IMR-90 (cell line): ENCODE measurements at regions not wholly inside any gene's neighbourhood (a gene's known extent, or its start where the extent isn't known, plus 50 kb on each side); places are given as distances from the start of the nearest gene placed in this dataset.

Experiments used
- ATAC-seq: fragments of 200-7000 bp; cut with Tn5 transposase; 2 replicates; pipeline ENCODE4 v1.9.1; 2020; ENCODE audit warnings: low read depth, mild to moderate bottlenecking, moderate library complexity
- BruUV-seq: library from RNA; stranded (reverse); fragments of 400-500 nt; replicated peaks from 2 replicates; lab custom pipeline; 2021; lab: Mats Ljungman, UMichigan
- CTCF ChIA-PET: fragments of 300-600 bp; formaldehyde crosslinking; extraction: SDS; loops from one replicate; lab custom pipeline; 2021; ENCODE audit warnings: antibody characterized with exemption; lab: Yijun Ruan, JAX
- POLR2A ChIA-PET: fragments of 300-600 bp; sonication (Branson Sonifier 250); formaldehyde crosslinking; loops from one replicate; lab custom pipeline; 2022; ENCODE audit warnings: antibody characterized with exemption; ENCODE audit not compliant: unreplicated experiment; lab: Charles Lee
- DNase-seq: peaks from one replicate; pipeline ENCODE4 v3.0.0; 2013
- H2AFZ ChIP-seq: replicated peaks from 2 replicates; pipeline ENCODE3; 2013; ENCODE audit warnings: low read length, mild to moderate bottlenecking; ENCODE audit not compliant: poor library complexity
- H2AK5ac ChIP-seq: 2 replicates; pipeline ENCODE4 v1.6.1; 2013; ENCODE audit warnings: low read depth, low read length, inconsistent platforms
- H2AK9ac ChIP-seq: replicated peaks from 2 replicates; pipeline ENCODE3; 2013; ENCODE audit warnings: mild to moderate bottlenecking, low read depth, low read length, moderate library complexity; ENCODE audit not compliant: poor library complexity
- H2BK120ac ChIP-seq: 2 replicates; pipeline ENCODE4 v1.6.1; 2013; ENCODE audit warnings: low read depth, low read length, inconsistent platforms
- H2BK15ac ChIP-seq: 3 replicates; pipeline ENCODE4 v1.6.1; 2013; ENCODE audit warnings: low read depth, low read length, inconsistent platforms
- H2BK20ac ChIP-seq: 2 replicates; pipeline ENCODE4 v1.6.1; 2013; ENCODE audit warnings: low read depth, mild to moderate bottlenecking, inconsistent platforms, low read length, moderate library complexity
- H2BK5ac ChIP-seq: 2 replicates; pipeline ENCODE4 v1.6.1; 2013; ENCODE audit warnings: mild to moderate bottlenecking, low read depth, low read length, inconsistent platforms; ENCODE audit not compliant: poor library complexity, severe bottlenecking
- H3K14ac ChIP-seq: replicated peaks from 2 replicates; pipeline ENCODE4 v1.6.1; 2013; ENCODE audit warnings: low read depth, low read length, inconsistent platforms
- H3K18ac ChIP-seq: 2 replicates; pipeline ENCODE4 v1.6.1; 2013; ENCODE audit warnings: low read depth, low read length, control low read depth
- H3K23ac ChIP-seq: 2 replicates; pipeline ENCODE4 v1.6.1; 2013; ENCODE audit warnings: low read depth, low read length, inconsistent platforms
- H3K27ac ChIP-seq: 2 replicates; pipeline ENCODE4 v1.5.1; 2013; ENCODE audit warnings: mild to moderate bottlenecking, control low read depth, low read length; ENCODE audit not compliant: insufficient read depth
- H3K27me3 ChIP-seq: 2 replicates; pipeline ENCODE4 v1.6.1; 2013; ENCODE audit warnings: low read length; ENCODE audit not compliant: control insufficient read depth, insufficient read depth
- H3K36me3 ChIP-seq: 2 replicates; pipeline ENCODE4 v1.6.1; 2013; ENCODE audit warnings: low read length, mixed read lengths; ENCODE audit not compliant: control insufficient read depth, insufficient read depth
- H3K4ac ChIP-seq: 2 replicates; pipeline ENCODE4 v1.6.1; 2013; ENCODE audit warnings: low read depth, low read length, inconsistent platforms
- H3K4me1 ChIP-seq: 2 replicates; pipeline ENCODE4 v1.6.1; 2013; ENCODE audit warnings: low read length, mixed read lengths; ENCODE audit not compliant: control insufficient read depth, insufficient read depth
- H3K4me2 ChIP-seq: 2 replicates; pipeline ENCODE4 v1.6.1; 2013; ENCODE audit warnings: low read depth, mild to moderate bottlenecking, control low read depth, low read length, moderate library complexity
- H3K4me3 ChIP-seq: 2 replicates; pipeline ENCODE4 v1.5.1; 2013; ENCODE audit warnings: low read depth, mild to moderate bottlenecking, control low read depth, low read length, moderate library complexity; ENCODE audit not compliant: insufficient read depth
- H3K56ac ChIP-seq: 2 replicates; pipeline ENCODE4 v1.6.1; 2013; ENCODE audit warnings: low read length, inconsistent platforms; ENCODE audit not compliant: insufficient read depth; ENCODE audit errors: extremely low read depth
- H3K79me1 ChIP-seq, 2 experiments: 2 replicates each; pipeline ENCODE4 v1.6.1; 2013; ENCODE audit warnings: low read length in 2 of 2, inconsistent platforms in 1 of 2, low read depth in 1 of 2
- H3K9ac ChIP-seq: 2 replicates; pipeline ENCODE4 v1.6.1; 2013; ENCODE audit warnings: low read depth, low read length, control low read depth
- H3K9me1 ChIP-seq: 2 replicates; pipeline ENCODE4 v1.6.1; 2013; ENCODE audit warnings: low read length, inconsistent platforms; ENCODE audit not compliant: insufficient read depth
- H3K9me3 ChIP-seq: 2 replicates; pipeline ENCODE4 v1.6.1; 2013; ENCODE audit warnings: low read length; ENCODE audit not compliant: control insufficient read depth, insufficient read depth
- H4K20me1 ChIP-seq: 2 replicates; pipeline ENCODE4 v1.6.1; 2013; ENCODE audit warnings: low read length, inconsistent platforms; ENCODE audit not compliant: insufficient read depth
- H4K5ac ChIP-seq: 2 replicates; pipeline ENCODE4 v1.6.1; 2013; ENCODE audit warnings: mild to moderate bottlenecking, low read depth, low read length, control low read depth
- H4K8ac ChIP-seq, 2 experiments: 2 replicates each; pipeline ENCODE4 v1.6.1; 2013; ENCODE audit warnings: low read depth in 2 of 2, low read length in 2 of 2, control low read depth in 1 of 2, inconsistent platforms in 1 of 2
- H4K91ac ChIP-seq: 2 replicates; pipeline ENCODE4 v1.6.1; 2013; ENCODE audit warnings: low read depth, low read length, inconsistent platforms; ENCODE audit not compliant: insufficient read depth
- BHLHE40 ChIP-seq: fragments of 150-350 bp; IDR thresholded peaks from 2 replicates; pipeline ENCODE4 v1.6.1; 2016; ENCODE audit warnings: mild to moderate bottlenecking, low read depth, low read length
- CHD1 ChIP-seq: IDR thresholded peaks from 2 replicates; pipeline ENCODE4 v1.6.1; 2012; ENCODE audit warnings: low read depth, low read length, improper control_type of control experiment
- CTCF ChIP-seq: conservative IDR thresholded peaks from 2 replicates; pipeline ENCODE4 v1.5.1; 2012; ENCODE audit warnings: mild to moderate bottlenecking, low read depth, low read length, improper control_type of control experiment
- ELK1 ChIP-seq: fragments of 150-350 bp; IDR thresholded peaks from 2 replicates; pipeline ENCODE4 v1.6.1; 2016; ENCODE audit warnings: low read depth, mild to moderate bottlenecking, low read length, moderate library complexity, borderline replicate concordance
- FOS ChIP-seq: fragments of 150-350 bp; IDR thresholded peaks from 2 replicates; pipeline ENCODE4 v1.6.1; 2016; ENCODE audit warnings: low read depth, low read length
- MAFK ChIP-seq: IDR thresholded peaks from 2 replicates; pipeline ENCODE4 v1.6.1; 2012; ENCODE audit warnings: low read depth, low read length, improper control_type of control experiment
- MAZ ChIP-seq: IDR thresholded peaks from 2 replicates; pipeline ENCODE4 v1.6.1; 2012; ENCODE audit warnings: low read depth, mild to moderate bottlenecking, low read length, improper control_type of control experiment, moderate library complexity, borderline replicate concordance
- MXI1 ChIP-seq: IDR thresholded peaks from 2 replicates; pipeline ENCODE4 v1.6.1; 2012; ENCODE audit warnings: low read depth, mild to moderate bottlenecking, low read length, moderate library complexity, borderline replicate concordance
- RCOR1 ChIP-seq: IDR thresholded peaks from 2 replicates; pipeline ENCODE4 v1.6.1; 2012; ENCODE audit warnings: mild to moderate bottlenecking, low read length, improper control_type of control experiment; ENCODE audit not compliant: insufficient replicate concordance
- RFX5 ChIP-seq: IDR thresholded peaks from 2 replicates; pipeline ENCODE4 v1.8.0; 2012; ENCODE audit warnings: low read depth, mild to moderate bottlenecking, low read length, moderate library complexity
- SMC3 ChIP-seq: fragments of 150-350 bp; IDR thresholded peaks from 2 replicates; pipeline ENCODE4 v1.6.1; 2016; ENCODE audit warnings: low read depth, mild to moderate bottlenecking, antibody characterized with exemption, low read length, moderate library complexity
- USF2 ChIP-seq: fragments of 150-350 bp; IDR thresholded peaks from 2 replicates; pipeline ENCODE4 v1.6.1; 2017; ENCODE audit warnings: mild to moderate bottlenecking, antibody characterized with exemption, low read length, low read depth
- WGBS, 2 experiments: methylation state at CpG; one replicate each; pipeline versions ENCODE4 v1.1.5 to v1.1.7; 2013; ENCODE audit warnings: missing lambda C conversion rate in 2 of 2; ENCODE audit not compliant: insufficient read length in 1 of 2; ENCODE audit errors: extremely low coverage in 2 of 2; 5-methylcytosine and 5-hydroxymethylcytosine counted together
- dilution Hi-C: fragments of 300-500 bp; cut with HindIII; formaldehyde crosslinking; loops from one replicate; pipeline ENCODE4 v1.14.3; 2018; ENCODE audit warnings: low sequenced_read_pairs; ENCODE audit not compliant: unreplicated experiment
- in situ Hi-C: fragments of 300-500 bp; cut with MboI; formaldehyde crosslinking; loops from 3 replicates; pipeline ENCODE4 v1.14.3; 2019; ENCODE audit warnings: low sequenced_read_pairs, inconsistent platforms, mixed read lengths
- intact Hi-C: fragments of 100-400 bp; cut with micrococcal nuclease; formaldehyde crosslinking; loops from 2 replicates; pipeline ENCODE4 v1.10.0; 2022

- DNase-seq: no peak
- no TSS peak for BruUV-seq
Observed at GRCh38 chr18:28366676-28367075, 189.7 kb upstream of the CDH2 start.

More at GRCh38 chr18:28366676-28367075, 189.7 kb upstream of the CDH2 start:
- Histone ChIP-seq H4K5ac (no peak overlapping the region), H2AK9ac (no peak overlapping the region), H3K9me3 (no peaks in the 10 kb centered on the region), H3K14ac (no peak overlapping the region), H3K18ac (no peak overlapping the region), H4K91ac (no peak overlapping the region), H3K27ac (no peak overlapping the region), H2BK5ac (no peak overlapping the region), H3K27me3 (no peaks in the 10 kb centered on the region), H2AK5ac (no peak overlapping the region), H4K8ac (no peak overlapping the region), H3K36me3 (no peaks in the 10 kb centered on the region), H2AFZ (no peak overlapping the region), H3K9me1 (no peaks in the 10 kb centered on the region), H2BK20ac (no peak overlapping the region), H3K9ac (no peak overlapping the region), H3K23ac (no peak overlapping the region), H3K56ac (no peak overlapping the region), H3K4me3 (no peak overlapping the region), H3K4me1 (no peaks in the 10 kb centered on the region), H3K4me2 (no peak overlapping the region), H2BK15ac (no peak overlapping the region), H3K4ac (no peak overlapping the region), H2BK120ac (no peak overlapping the region), H3K79me1 (no peaks in the 10 kb centered on the region), H4K20me1 (no peaks in the 10 kb centered on the region)
- ChIA-PET CTCF (no interaction called here), POLR2A (no interaction called here)
- intact Hi-C loops: no loop called here
- no peak for ATAC-seq
- dilution Hi-C loops: no loop called here
- no CpG with 5 or more reads among the region's 4 CpGs for WGBS, 2 experiments
- in situ Hi-C loops: no loop called here
- TF ChIP-seq CTCF (no peak), RCOR1 (no peak), MXI1 (no peak), ELK1 (no peak), CHD1 (no peak), BHLHE40 (no peak), RFX5 (no peak), FOS (no peak), USF2 (no peak), MAFK (no peak), SMC3 (no peak), MAZ (no peak)
